ENCODE measurements at regions not wholly inside any gene's neighbourhood (a gene's known extent, or its start where the extent isn't known, plus 50 kb on each side); places are given as distances from the start of the nearest gene placed in this dataset.

GRCh38 chr3:40627095-40627494 lies 102.3 kb downstream of the ZNF621 start:
- H4K91ac ChIP-seq (replicated peaks; ENCODE audit: insufficient read length, low read length), result no peak overlapping the region
- no peak overlapping the region for H3K56ac ChIP-seq (replicated peaks; ENCODE audit: insufficient read length, low read depth, low read length)
- no peaks in the 10 kb centered on the region for H3K27me3 ChIP-seq (replicated peaks in 1 of 4; ENCODE audit: control insufficient read depth in 3 of 4, extremely low read depth in 1 of 4, insufficient read depth in 3 of 4, low read length in 3 of 4)
- FAIRE-seq, result no peak
- no peak overlapping the region for H2BK5ac ChIP-seq (ENCODE audit: low read depth, low read length)
- no peak overlapping the region for H2BK120ac ChIP-seq (replicated peaks; ENCODE audit: low read depth, low read length)
- no peak overlapping the region for H2BK15ac ChIP-seq (ENCODE audit: low read length)
- no peaks in the 10 kb centered on the region for H3K4me1 ChIP-seq (replicated peaks in 1 of 4; ENCODE audit: control insufficient read depth in 3 of 4, insufficient read depth in 4 of 4, low read length in 3 of 4)
- POLR2A ChIA-PET (ENCODE audit: partially characterized antibody), result interaction anchor here (1.1 kb wide), 1 partner anchor 9 kb away, joined by 3 read pairs; no protein-coding TSS in a partner anchor
- H3K27ac ChIP-seq (ENCODE audit: low read depth, low read length), result no peak overlapping the region
- no peak overlapping the region for H2AK5ac ChIP-seq (ENCODE audit: low read depth, low read length)
- no peaks in the 10 kb centered on the region for H3K23me2 ChIP-seq (ENCODE audit: low read depth, low read length)
- H4K20me1 ChIP-seq (replicated peaks in 1 of 2; ENCODE audit: control insufficient read depth in 1 of 2, insufficient read depth in 2 of 2, low read length in 2 of 2), result no peaks in the 10 kb centered on the region
- no peak overlapping the region for H3K4ac ChIP-seq (replicated peaks; ENCODE audit: insufficient read length, low read depth, low read length)
- no peak overlapping the region for H2AFZ ChIP-seq (ENCODE audit: low read length)
- peaks cover 13 to 15% of the 10 kb centered on the region in 2 experiments for H3K9me3 ChIP-seq (ENCODE audit: insufficient read depth in 2 of 2, low read depth in 1 of 2, low read length in 1 of 2)
- CTCF ChIA-PET (ENCODE audit: partially characterized antibody), result interaction anchor here (1.1 to 1.3 kb wide), 2 partner anchors 11 to 44 kb away, joined by 3 to 4 read pairs; no protein-coding TSS in a partner anchor
- no peak overlapping the region for H2BK20ac ChIP-seq (ENCODE audit: low read length)
- H3K14ac ChIP-seq (ENCODE audit: insufficient read length), result no peak overlapping the region
- H3K79me1 ChIP-seq (ENCODE audit: low read depth, low read length), result no peaks in the 10 kb centered on the region
- TF ChIP-seq PHF8 (conservative IDR thresholded peaks at IDR 0.05; ENCODE audit: low read depth, low read length), result no peak
- no peak for TF ChIP-seq TAF1 (IDR thresholded peaks at IDR 0.05; ENCODE audit: low read depth, low read length)
- TF ChIP-seq RAD21 (IDR thresholded peaks at IDR 0.05 in 1 of 2, conservative IDR thresholded peaks at IDR 0.05 in 1 of 2; ENCODE audit: low read depth in 2 of 2, low read length in 2 of 2), result no peak
- TF ChIP-seq TCF12 (IDR thresholded peaks at IDR 0.05; ENCODE audit: low read depth, low read length), result no peak
- no peak for TF ChIP-seq RBBP5 (IDR thresholded peaks at IDR 0.05; ENCODE audit: borderline replicate concordance, low read depth, low read length)
- no peak for TF ChIP-seq POLR2A (IDR thresholded peaks at IDR 0.05; ENCODE audit: control extremely low read depth in 1 of 2, low read depth in 2 of 2, low read length in 2 of 2)
- no peak for TF ChIP-seq RXRA (IDR thresholded peaks at IDR 0.05; ENCODE audit: insufficient read depth, low read depth, low read length)
- no peak for TF ChIP-seq TBP (IDR thresholded peaks at IDR 0.05; ENCODE audit: low read depth, low read length)
- TF ChIP-seq JUN (IDR thresholded peaks at IDR 0.05; ENCODE audit: low read depth, low read length), result no peak
- no peak for TF ChIP-seq EP300 (IDR thresholded peaks at IDR 0.05; ENCODE audit: borderline replicate concordance in 1 of 2, low read depth in 2 of 2, low read length in 2 of 2)
- no peak for TF ChIP-seq NRF1 (IDR thresholded peaks at IDR 0.05; ENCODE audit: low read depth, low read length)
- H3K36me3 ChIP-seq (ENCODE audit: control insufficient read depth in 2 of 4, insufficient read depth in 4 of 4, low read length in 3 of 4), result no peaks in the 10 kb centered on the region
- H3K18ac ChIP-seq (ENCODE audit: extremely low read depth, low read length), result no peak overlapping the region
- no peak overlapping the region for H3K4me3 ChIP-seq (ENCODE audit: extremely low read depth in 1 of 4, insufficient read depth in 2 of 4, low read depth in 3 of 4, low read length in 4 of 4)
- H3K23ac ChIP-seq (ENCODE audit: insufficient read length), result no peak overlapping the region
- H3K9ac ChIP-seq (replicated peaks in 1 of 4; ENCODE audit: extremely low read depth in 1 of 4, low read depth in 3 of 4, low read length in 3 of 4), result no peak overlapping the region
- no peak overlapping the region for H3K4me2 ChIP-seq (ENCODE audit: insufficient read depth in 1 of 2, low read depth in 2 of 2, low read length in 2 of 2)
- 93% methylated on average over 1 of the region's 1 CpG; no CpG with 5 or more reads in 1 of the 2 experiments for WGBS, 2 experiments (ENCODE audit: extremely low coverage in 1 of 2, insufficient coverage in 1 of 2, insufficient read length in 1 of 2, insufficient replicate concordance in 2 of 2, low coverage in 1 of 2, low lambda C conversion rate in 2 of 2, missing lambda C conversion rate in 1 of 2)
- H2BK12ac ChIP-seq (ENCODE audit: low read depth, low read length), result no peak overlapping the region
- no peak for DNase-seq (ENCODE audit: low read depth in 1 of 2, low spot score in 2 of 2)
- H4K8ac ChIP-seq (ENCODE audit: extremely low read depth, insufficient read depth, low read length), result no peak overlapping the region
- no peak overlapping the region for H4K5ac ChIP-seq (ENCODE audit: insufficient read length, low read depth, low read length)
- H3K79me2 ChIP-seq (ENCODE audit: control insufficient read depth in 1 of 2, insufficient read depth in 2 of 2, low read length in 2 of 2), result no peaks in the 10 kb centered on the region
